ENCODE measurements at regions not wholly inside any gene's neighbourhood (a gene's known extent, or its start where the extent isn't known, plus 50 kb on each side); places are given as distances from the start of the nearest gene placed in this dataset.

GRCh38 chr21:26783466-26784195, 61.6 kb downstream of the ADAMTS1 start:
- TF ChIP-seq CTCF (IDR thresholded peaks at IDR 0.05), result no peak
- TF ChIP-seq EZH2 (IDR thresholded peaks at IDR 0.05; ENCODE audit: borderline replicate concordance, insufficient read depth, low read depth, low read length, poor library complexity, severe bottlenecking), result no peak

Measured in B cell (primary cell).